GM18507 (cell line): ENCODE measurements at regions not wholly inside any gene's neighbourhood (a gene's known extent, or its start where the extent isn't known, plus 50 kb on each side); places are given as distances from the start of the nearest gene placed in this dataset.
"Not testable (repeated sequence)": the region's sequence is repeated elsewhere in the genome, so short reads cannot be mapped to it uniquely, and the experiment has no call there.

Source experiments
- DNase-seq: peaks from one replicate; pipeline ENCODE4 v3.0.0; 2011; ENCODE audit warnings: low read depth; ENCODE audit not compliant: insufficient read length; ENCODE audit errors: extremely low spot score
- FAIRE-seq: peaks from 2 replicates; lab custom pipeline; 2011; peaks lifted over from hg19 to GRCh38; lab: Jason Lieb, UNC

GRCh38 chr11:36738292-36738861, 140.3 kb upstream of the RAG2 start:
- DNase-seq (no peak), FAIRE-seq (no peak)

- DNase-seq (no peak), FAIRE-seq (no peak)
These were observed 138.1 kb upstream of the RAG2 start for GRCh38 chr11:36736103-36736502.

DNA sequence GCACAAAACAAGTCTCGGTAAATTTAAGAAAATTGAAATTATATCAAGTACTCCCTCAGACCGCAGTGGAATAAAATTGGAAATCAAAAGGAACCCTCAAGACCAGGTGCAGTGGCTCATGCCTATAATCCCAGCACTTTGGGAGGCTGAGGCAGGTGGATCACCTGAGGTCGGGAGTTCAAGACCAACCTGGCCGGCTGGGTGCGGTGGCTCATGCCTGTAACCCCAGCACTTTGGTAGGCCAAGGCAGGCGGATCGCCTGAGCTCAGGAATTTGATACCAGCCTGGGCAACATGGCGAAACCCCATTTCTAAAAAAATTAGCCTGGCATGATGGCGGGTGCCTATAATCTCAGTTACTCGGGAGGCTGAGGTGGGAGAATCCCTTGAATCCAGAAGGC, 135.7 kb upstream of the RAG2 start:
- not testable (repeated sequence) for DNase-seq, FAIRE-seq

- no peak for DNase-seq
- no peak for FAIRE-seq
These were observed 132.7 kb upstream of the RAG2 start for GRCh38 chr11:36730761-36731160.

DNA sequence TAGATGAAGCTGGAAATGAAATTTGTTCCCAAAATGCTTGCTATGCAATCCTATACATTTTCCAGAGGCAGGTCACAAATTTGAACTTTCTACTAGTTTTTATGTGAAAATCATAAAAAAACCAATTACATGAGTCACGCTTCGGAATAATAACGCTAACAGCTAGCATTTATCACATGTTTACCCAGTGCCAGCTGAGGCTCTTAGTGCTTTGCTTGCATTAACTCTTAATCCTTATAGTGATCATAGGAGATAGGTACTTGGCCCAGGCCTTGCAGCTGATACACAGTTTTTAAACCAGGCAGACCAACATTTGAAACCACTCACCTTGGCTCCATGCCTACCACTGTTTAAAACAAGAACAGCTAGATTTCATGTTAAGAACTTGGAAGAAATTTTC, 131.8 kb upstream of the RAG2 start:
- no peak for FAIRE-seq
- no peak for DNase-seq

DNA sequence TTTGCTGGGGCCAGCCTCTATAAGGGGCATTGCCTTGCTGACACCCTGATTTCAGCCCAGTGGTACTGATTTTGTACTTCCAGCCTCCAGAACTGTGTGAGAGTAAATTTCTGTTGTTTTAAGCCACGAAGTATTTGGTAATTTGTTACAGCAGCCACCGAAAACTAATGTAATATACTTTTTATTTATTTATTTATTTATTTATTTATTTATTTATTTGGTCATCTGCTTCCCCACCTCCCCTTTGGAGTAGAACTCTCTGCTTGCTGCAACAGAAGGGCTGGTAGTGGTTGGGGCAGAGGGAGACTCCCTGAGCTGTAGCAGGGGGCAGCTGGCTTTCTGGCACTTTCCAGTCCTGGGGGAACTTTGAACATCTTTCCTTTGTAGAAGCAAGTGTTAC, 128.4 kb upstream of the RAG2 start:
- FAIRE-seq (no peak), DNase-seq (no peak)

- FAIRE-seq (no peak), DNase-seq (no peak)
These were observed 126.8 kb upstream of the RAG2 start for GRCh38 chr11:36724742-36725385.

- no peak for FAIRE-seq
- DNase-seq, result no peak
These were observed 124.4 kb upstream of the RAG2 start for GRCh38 chr11:36722421-36722820.

DNA sequence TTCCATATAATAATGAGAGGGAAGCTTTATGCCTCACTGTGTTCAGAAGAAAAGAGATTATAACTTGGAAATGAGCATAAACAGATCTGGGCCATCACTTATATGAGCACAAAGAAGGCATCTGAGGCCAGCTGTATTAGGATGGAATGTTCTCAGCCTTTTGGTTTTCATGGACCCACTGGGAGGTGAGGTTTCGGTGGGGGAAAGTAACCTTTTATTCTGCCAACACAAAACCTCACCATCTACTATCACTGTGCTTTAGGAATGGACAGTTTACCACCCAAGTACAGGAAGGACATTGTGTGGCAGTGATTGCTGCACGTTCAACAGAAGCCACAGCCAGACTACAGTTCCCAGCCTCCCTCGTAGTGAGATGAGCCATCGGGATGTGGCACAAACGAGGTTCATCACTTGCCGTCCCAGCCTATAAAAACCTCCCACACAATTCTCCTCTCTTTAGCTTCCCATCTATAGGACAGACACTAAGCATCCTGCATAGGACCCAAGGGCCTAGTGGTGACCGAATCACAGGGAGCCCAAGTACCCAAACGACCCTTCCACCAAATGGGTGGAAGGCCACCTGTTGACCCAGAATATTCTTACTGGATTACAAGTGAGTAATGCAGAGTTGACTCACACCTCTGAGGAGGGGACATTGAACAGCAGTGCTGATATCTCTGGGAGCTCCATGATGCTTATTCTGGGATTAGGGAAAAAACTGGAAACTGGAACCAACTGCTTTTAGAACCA, 121.5 kb upstream of the RAG2 start:
- no peak for DNase-seq
- FAIRE-seq, result no peak

DNA sequence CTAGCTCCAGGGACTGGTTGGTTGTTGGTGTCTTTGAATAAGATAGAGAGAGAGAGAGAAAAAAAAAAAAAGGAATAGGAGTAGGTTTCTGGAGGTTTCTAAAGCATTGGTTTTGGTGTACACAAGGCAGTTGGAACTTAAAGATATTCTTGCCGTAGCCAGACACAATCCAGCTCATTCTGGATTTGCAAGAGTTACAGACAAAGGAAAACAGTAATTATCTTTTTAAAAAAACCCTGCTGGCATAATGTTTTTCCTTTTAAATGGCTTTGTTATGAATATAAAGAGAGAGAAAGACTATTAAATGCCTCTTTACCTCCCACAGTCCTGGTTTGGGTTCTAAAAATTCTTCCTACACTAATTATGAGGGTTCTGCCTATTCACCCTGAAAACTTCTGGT, 120.4 kb upstream of the RAG2 start:
- FAIRE-seq, result no peak
- DNase-seq, result no peak

DNA sequence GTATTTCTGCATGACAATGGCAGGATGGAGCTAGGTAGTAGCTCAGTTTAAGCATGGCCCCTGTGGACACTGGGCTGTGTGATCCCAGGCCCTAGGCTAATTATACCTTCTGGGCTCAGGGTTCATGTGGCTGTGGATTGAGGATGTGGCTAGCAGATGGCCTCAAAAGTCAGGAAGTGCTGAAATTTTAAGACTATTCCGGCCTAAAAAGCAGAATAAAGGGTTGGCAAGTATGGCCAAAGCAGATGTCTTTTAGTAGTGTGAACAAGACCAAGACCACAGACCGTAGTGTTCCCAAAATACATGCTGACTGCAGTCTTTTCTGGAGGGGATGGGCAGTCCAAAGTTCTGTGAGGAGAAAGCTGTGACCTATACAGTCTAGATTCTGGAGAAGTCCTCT, 115.7 kb upstream of the RAG2 start:
- FAIRE-seq (no peak), DNase-seq (no peak)

- no peak for DNase-seq
These were observed 113.2 kb upstream of the RAG2 start for GRCh38 chr11:36711104-36711825.

More at GRCh38 chr11:36711104-36711825, 113.2 kb upstream of the RAG2 start:
- no peak for FAIRE-seq
